Ectodermal cell (in vitro differentiated cells): ENCODE measurements at regions not wholly inside any gene's neighbourhood (a gene's known extent, or its start where the extent isn't known, plus 50 kb on each side); places are given as distances from the start of the nearest gene placed in this dataset.

Source experiments
- H3K27ac ChIP-seq: 2 replicates; pipeline ENCODE4 v1.7.0; 2013; ENCODE audit warnings: mild to moderate bottlenecking, low read depth, low read length; ENCODE audit not compliant: insufficient read depth, poor library complexity, severe bottlenecking
- H3K27me3 ChIP-seq: 2 replicates; pipeline ENCODE4 v1.7.0; 2013; ENCODE audit warnings: mild to moderate bottlenecking, low read length; ENCODE audit not compliant: insufficient read depth, control insufficient read depth, poor library complexity, severe bottlenecking
- H3K36me3 ChIP-seq: one replicate; pipeline ENCODE4 v1.7.0; 2013; ENCODE audit warnings: low read length; ENCODE audit not compliant: control insufficient read depth, insufficient read depth
- H3K4me1 ChIP-seq: one replicate; pipeline ENCODE4 v1.7.0; 2013; ENCODE audit warnings: low read length; ENCODE audit not compliant: control insufficient read depth, insufficient read depth
- H3K4me3 ChIP-seq: 2 replicates; pipeline ENCODE4 v1.7.0; 2013; ENCODE audit warnings: low read depth, low read length, control low read depth; ENCODE audit not compliant: insufficient read depth
- H3K9me3 ChIP-seq: 2 replicates; pipeline ENCODE4 v1.7.0; 2013; ENCODE audit warnings: mild to moderate bottlenecking, low read length, moderate library complexity; ENCODE audit not compliant: control insufficient read depth
- WGBS, 2 experiments: methylation state at CpG; one replicate each; pipeline ENCODE4 v1.1.7; 2013; ENCODE audit warnings: missing lambda C conversion rate in 2 of 2; 5-methylcytosine and 5-hydroxymethylcytosine counted together

- WGBS, 2 experiments: 84 to 95% methylated on average over 3 to 4 of the region's 4 CpGs
- Histone ChIP-seq H3K27me3 (no peaks in the 10 kb centered on the region), H3K36me3 (no peaks in the 10 kb centered on the region), H3K9me3 (no peaks in the 10 kb centered on the region), H3K4me3 (no peak overlapping the region), H3K4me1 (no peaks in the 10 kb centered on the region), H3K27ac (no peak overlapping the region)
These were observed 138.7 kb upstream of the ZNF648 start for GRCh38 chr1:182200025-182200812.

- no peaks in the 10 kb centered on the region for H3K4me1 ChIP-seq
- no peaks in the 10 kb centered on the region for H3K9me3 ChIP-seq
- 78 to 83% methylated on average over 3 to 4 of the region's 4 CpGs for WGBS, 2 experiments
- H3K27ac ChIP-seq: no peak overlapping the region
- H3K27me3 ChIP-seq: no peaks in the 10 kb centered on the region
- H3K4me3 ChIP-seq: no peak overlapping the region
- H3K36me3 ChIP-seq: no peaks in the 10 kb centered on the region
These were observed 136.6 kb upstream of the ZNF648 start for GRCh38 chr1:182198006-182198605.

- 92 to 93% methylated on average over 7 of the region's 7 CpGs for WGBS, 2 experiments
- Histone ChIP-seq H3K27ac (no peak overlapping the region), H3K4me3 (no peak overlapping the region), H3K27me3 (no peaks in the 10 kb centered on the region), H3K36me3 (no peaks in the 10 kb centered on the region), H3K4me1 (no peaks in the 10 kb centered on the region), H3K9me3 (no peaks in the 10 kb centered on the region)
These were observed 135.7 kb upstream of the ZNF648 start for GRCh38 chr1:182196897-182197870.

GRCh38 chr1:182195733-182196132, 134.2 kb upstream of the ZNF648 start:
- 92 to 100% methylated on average over 1 of the region's 1 CpG for WGBS, 2 experiments

GRCh38 chr1:182193908-182194550, 132.5 kb upstream of the ZNF648 start:
- WGBS, 2 experiments: 92 to 95% methylated on average over 4 of the region's 4 CpGs
- Histone ChIP-seq H3K27ac (no peak overlapping the region), H3K27me3 (no peaks in the 10 kb centered on the region), H3K4me3 (no peak overlapping the region), H3K4me1 (no peaks in the 10 kb centered on the region), H3K9me3 (no peaks in the 10 kb centered on the region), H3K36me3 (no peaks in the 10 kb centered on the region)

More at GRCh38 chr1:182195733-182196132, 134.2 kb upstream of the ZNF648 start:
- Histone ChIP-seq H3K9me3 (no peaks in the 10 kb centered on the region), H3K27me3 (no peaks in the 10 kb centered on the region), H3K4me1 (no peaks in the 10 kb centered on the region), H3K27ac (no peak overlapping the region), H3K36me3 (no peaks in the 10 kb centered on the region), H3K4me3 (no peak overlapping the region)

GRCh38 chr1:182192966-182193365, 131.5 kb upstream of the ZNF648 start:
- WGBS, 2 experiments: 91 to 98% methylated on average over 4 of the region's 4 CpGs
- Histone ChIP-seq H3K9me3 (no peaks in the 10 kb centered on the region), H3K4me1 (no peaks in the 10 kb centered on the region), H3K27ac (no peak overlapping the region), H3K36me3 (no peaks in the 10 kb centered on the region), H3K4me3 (no peak overlapping the region), H3K27me3 (no peaks in the 10 kb centered on the region)

GRCh38 chr1:182192215-182192614, 130.7 kb upstream of the ZNF648 start:
- 94 to 96% methylated on average over 3 of the region's 3 CpGs for WGBS, 2 experiments
- Histone ChIP-seq H3K27ac (no peak overlapping the region), H3K27me3 (no peaks in the 10 kb centered on the region), H3K9me3 (no peaks in the 10 kb centered on the region), H3K4me1 (no peaks in the 10 kb centered on the region), H3K4me3 (no peak overlapping the region), H3K36me3 (no peaks in the 10 kb centered on the region)

GRCh38 chr1:182191381-182192115, 130.0 kb upstream of the ZNF648 start:
- H3K4me3 ChIP-seq: no peak overlapping the region
- H3K4me1 ChIP-seq: peaks cover 4% of the 10 kb centered on the region
- 88 to 94% methylated on average over 1 to 2 of the region's 2 CpGs for WGBS, 2 experiments
- H3K27me3 ChIP-seq: no peaks in the 10 kb centered on the region
- no peaks in the 10 kb centered on the region for H3K9me3 ChIP-seq
- no peaks in the 10 kb centered on the region for H3K36me3 ChIP-seq
- H3K27ac ChIP-seq: no peak overlapping the region

GRCh38 chr1:182189535-182190066, 128.1 kb upstream of the ZNF648 start:
- Histone ChIP-seq H3K4me3 (no peak overlapping the region), H3K4me1 (peaks cover 7% of the 10 kb centered on the region), H3K9me3 (no peaks in the 10 kb centered on the region), H3K36me3 (no peaks in the 10 kb centered on the region), H3K27me3 (no peaks in the 10 kb centered on the region), H3K27ac (no peak overlapping the region)
- WGBS, 2 experiments: 64 to 69% methylated on average over 2 to 3 of the region's 3 CpGs
